DOHH2 (cell line): ENCODE measurements at regions not wholly inside any gene's neighbourhood (a gene's known extent, or its start where the extent isn't known, plus 50 kb on each side); places are given as distances from the start of the nearest gene placed in this dataset.
"Not testable (repeated sequence)": the region's sequence is repeated elsewhere in the genome, so short reads cannot be mapped to it uniquely, and the experiment has no call there.

ENCODE experiments used
- EZH2phosphoT487 ChIP-seq: fragments of 200-600 bp; sonication (generic); IDR thresholded peaks from 2 replicates; pipeline ENCODE4 v1.6.1; 2017; ENCODE audit warnings: borderline replicate concordance, mild to moderate bottlenecking, antibody characterized with exemption, low read length, moderate library complexity, mixed read lengths
- TF ChIP-seq, protein P1 (sequence below): fragments of 200-600 bp; sonication (generic); IDR thresholded peaks from one replicate; pipeline ENCODE4 v1.5.1; 2014; ENCODE audit warnings: antibody characterized with exemption, mild to moderate bottlenecking, low read depth, low read length; ENCODE audit not compliant: poor library complexity, severe bottlenecking

DNA sequence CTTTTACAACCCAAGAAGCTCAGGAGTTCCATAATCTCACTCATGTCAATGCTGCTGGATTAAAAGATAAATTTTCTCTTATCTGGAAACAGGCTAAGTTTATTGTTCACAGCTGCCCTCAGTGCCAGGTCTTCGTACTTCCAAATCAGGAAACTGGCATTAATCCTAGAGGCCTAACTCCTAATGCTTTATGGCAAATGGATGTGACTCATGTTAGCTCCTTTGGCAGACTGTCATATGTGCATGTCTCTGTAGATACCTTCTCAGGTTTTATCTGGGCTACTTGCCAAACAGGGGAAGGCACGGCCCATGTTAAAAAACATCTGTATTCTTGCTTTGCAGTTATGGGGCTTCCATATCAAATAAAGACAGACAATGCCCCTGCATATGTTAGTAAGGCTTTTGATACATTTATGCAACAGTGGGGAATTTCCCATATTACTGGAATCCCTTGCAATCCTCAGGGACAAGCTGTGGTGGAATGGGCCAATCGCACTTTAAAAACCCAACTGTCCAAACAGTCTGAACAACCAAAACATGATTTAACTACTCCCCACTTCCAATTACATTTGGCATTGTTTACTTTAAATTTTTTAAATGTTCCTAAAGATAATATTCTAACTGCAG, 570.8 kb upstream of the PTGER4 start:
- not testable (repeated sequence) for TF ChIP-seq EZH2phosphoT487
- TF ChIP-seq, protein P1, sequence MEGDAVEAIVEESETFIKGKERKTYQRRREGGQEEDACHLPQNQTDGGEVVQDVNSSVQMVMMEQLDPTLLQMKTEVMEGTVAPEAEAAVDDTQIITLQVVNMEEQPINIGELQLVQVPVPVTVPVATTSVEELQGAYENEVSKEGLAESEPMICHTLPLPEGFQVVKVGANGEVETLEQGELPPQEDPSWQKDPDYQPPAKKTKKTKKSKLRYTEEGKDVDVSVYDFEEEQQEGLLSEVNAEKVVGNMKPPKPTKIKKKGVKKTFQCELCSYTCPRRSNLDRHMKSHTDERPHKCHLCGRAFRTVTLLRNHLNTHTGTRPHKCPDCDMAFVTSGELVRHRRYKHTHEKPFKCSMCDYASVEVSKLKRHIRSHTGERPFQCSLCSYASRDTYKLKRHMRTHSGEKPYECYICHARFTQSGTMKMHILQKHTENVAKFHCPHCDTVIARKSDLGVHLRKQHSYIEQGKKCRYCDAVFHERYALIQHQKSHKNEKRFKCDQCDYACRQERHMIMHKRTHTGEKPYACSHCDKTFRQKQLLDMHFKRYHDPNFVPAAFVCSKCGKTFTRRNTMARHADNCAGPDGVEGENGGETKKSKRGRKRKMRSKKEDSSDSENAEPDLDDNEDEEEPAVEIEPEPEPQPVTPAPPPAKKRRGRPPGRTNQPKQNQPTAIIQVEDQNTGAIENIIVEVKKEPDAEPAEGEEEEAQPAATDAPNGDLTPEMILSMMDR: not testable (repeated sequence)
